Type B pancreatic cell (in vitro differentiated cells): ENCODE measurements at regions not wholly inside any gene's neighbourhood (a gene's known extent, or its start where the extent isn't known, plus 50 kb on each side); places are given as distances from the start of the nearest gene placed in this dataset.

ENCODE experiments used
- DNase-seq: peaks from one replicate; pipeline ENCODE4 v3.0.0; 2021; ENCODE audit warnings: mixed read lengths; ENCODE audit not compliant: unreplicated experiment; ENCODE audit errors: extremely low spot score
- H3K27ac Mint-ChIP-seq: 2 replicates; pipeline ENCODE4 v1.8.0; 2021; ENCODE audit warnings: mild to moderate bottlenecking, mixed read lengths
- H3K27me3 Mint-ChIP-seq: 2 replicates; pipeline ENCODE4 v1.8.0; 2021; ENCODE audit warnings: mixed read lengths
- H3K36me3 Mint-ChIP-seq: 2 replicates; pipeline ENCODE4 v1.8.0; 2021; ENCODE audit warnings: mixed read lengths
- H3K4me1 Mint-ChIP-seq: one replicate; pipeline ENCODE4 v1.8.0; 2021; ENCODE audit warnings: mixed read lengths; ENCODE audit not compliant: unreplicated experiment
- H3K4me3 Mint-ChIP-seq: 2 replicates; pipeline ENCODE4 v1.8.0; 2021; ENCODE audit warnings: mild to moderate bottlenecking, mixed read lengths
- H3K9me3 Mint-ChIP-seq: 2 replicates; pipeline ENCODE4 v1.8.0; 2021; ENCODE audit warnings: mixed read lengths
- CTCF ChIP-seq: fragments of 200-600 bp; sonication (generic); conservative IDR thresholded peaks from 2 replicates; pipeline ENCODE4 v1.5.0; 2021; ENCODE audit warnings: antibody characterized with exemption, mild to moderate bottlenecking

- Mint-ChIP-seq H3K9me3 (no peaks in the 10 kb centered on the region), H3K36me3 (no peaks in the 10 kb centered on the region), H3K27me3 (peaks cover 39% of the 10 kb centered on the region), H3K4me1 (peaks cover under 1% of the 10 kb centered on the region), H3K4me3 (no peak overlapping the region), H3K27ac (no peak overlapping the region)
- DNase-seq, result no peak
- no peak for TF ChIP-seq CTCF
These were observed 301.3 kb downstream of the IL20RB start for GRCh38 chr3:137259089-137259488.

GRCh38 chr3:137259701-137260100 is 301.9 kb downstream of the IL20RB start:
- no peak overlapping the region for H3K27ac Mint-ChIP-seq
- H3K36me3 Mint-ChIP-seq, result no peaks in the 10 kb centered on the region
- H3K27me3 Mint-ChIP-seq, result peaks cover 45% of the 10 kb centered on the region
- H3K4me3 Mint-ChIP-seq, result no peak overlapping the region
- no peaks in the 10 kb centered on the region for H3K9me3 Mint-ChIP-seq
- DNase-seq, result no peak
- TF ChIP-seq CTCF, result no peak
- H3K4me1 Mint-ChIP-seq, result peaks cover 6% of the 10 kb centered on the region

GRCh38 chr3:137264071-137264820 is 306.5 kb downstream of the IL20RB start:
- H3K27ac Mint-ChIP-seq, result peak overlapping the region; percentile 22
- TF ChIP-seq CTCF, result no peak
- H3K4me1 Mint-ChIP-seq, result peaks cover 11% of the 10 kb centered on the region
- no peak for DNase-seq
- no peaks in the 10 kb centered on the region for H3K36me3 Mint-ChIP-seq
- no peaks in the 10 kb centered on the region for H3K9me3 Mint-ChIP-seq
- H3K27me3 Mint-ChIP-seq, result peaks cover 61% of the 10 kb centered on the region
- H3K4me3 Mint-ChIP-seq, result no peak overlapping the region

GRCh38 chr3:137264843-137265330 is 307.1 kb downstream of the IL20RB start:
- no peak overlapping the region for H3K27ac Mint-ChIP-seq
- no peak for TF ChIP-seq CTCF
- H3K36me3 Mint-ChIP-seq, result no peaks in the 10 kb centered on the region
- peaks cover 11% of the 10 kb centered on the region for H3K4me1 Mint-ChIP-seq
- no peak overlapping the region for H3K4me3 Mint-ChIP-seq
- no peak for DNase-seq
- no peaks in the 10 kb centered on the region for H3K9me3 Mint-ChIP-seq
- peaks cover 56% of the 10 kb centered on the region for H3K27me3 Mint-ChIP-seq

- no peak overlapping the region for H3K27ac Mint-ChIP-seq
- no peaks in the 10 kb centered on the region for H3K4me1 Mint-ChIP-seq
- no peaks in the 10 kb centered on the region for H3K9me3 Mint-ChIP-seq
- TF ChIP-seq CTCF, result no peak
- peaks cover 22% of the 10 kb centered on the region for H3K27me3 Mint-ChIP-seq
- no peak for DNase-seq
- no peaks in the 10 kb centered on the region for H3K36me3 Mint-ChIP-seq
- no peak overlapping the region for H3K4me3 Mint-ChIP-seq
These were observed 325.1 kb downstream of the IL20RB start for GRCh38 chr3:137282871-137283270.
